GM19372 (cell line): ENCODE measurements at regions not wholly inside any gene's neighbourhood (a gene's known extent, or its start where the extent isn't known, plus 50 kb on each side); places are given as distances from the start of the nearest gene placed in this dataset.

Experiments used
- ATAC-seq: cut with Tn5 transposase; IDR thresholded peaks from one replicate; pipeline ENCODE4 v1.9.1; 2021; ENCODE audit warnings: mild to moderate bottlenecking, low read depth, moderate library complexity; ENCODE audit not compliant: unreplicated experiment

DNA sequence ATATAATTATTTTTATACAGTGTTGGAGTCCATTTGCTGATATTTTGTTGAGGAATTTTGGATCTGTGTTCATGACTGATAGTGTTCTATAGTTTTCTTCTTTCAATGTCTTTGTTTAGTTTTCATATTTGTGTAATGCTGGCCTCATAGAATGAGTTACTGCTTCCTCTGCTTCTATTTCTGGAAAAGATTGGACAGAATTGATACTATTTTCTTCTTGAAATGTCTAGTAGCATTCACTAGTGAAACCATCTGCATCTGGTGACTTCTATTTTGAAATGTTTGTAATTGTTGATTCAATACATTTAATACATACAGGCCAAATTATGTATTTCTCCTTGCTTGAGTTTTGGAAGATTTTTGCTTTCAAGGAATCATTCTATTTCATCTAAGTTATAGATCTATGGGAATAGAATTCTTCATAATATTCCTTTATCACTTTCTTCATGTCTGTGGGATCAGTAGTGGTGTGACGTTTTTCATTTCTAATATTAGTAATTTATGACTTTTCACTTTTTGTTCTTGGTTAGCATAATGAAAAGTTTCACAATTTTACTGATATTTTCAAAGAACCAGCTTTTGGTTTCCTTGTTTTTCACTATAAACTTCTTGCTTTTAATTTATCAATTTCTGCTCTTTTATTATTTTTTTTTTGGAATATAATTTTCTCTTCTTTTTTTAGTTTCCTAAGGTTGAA is 509.9 kb upstream of the VRK2 start:
- no peak for ATAC-seq

DNA sequence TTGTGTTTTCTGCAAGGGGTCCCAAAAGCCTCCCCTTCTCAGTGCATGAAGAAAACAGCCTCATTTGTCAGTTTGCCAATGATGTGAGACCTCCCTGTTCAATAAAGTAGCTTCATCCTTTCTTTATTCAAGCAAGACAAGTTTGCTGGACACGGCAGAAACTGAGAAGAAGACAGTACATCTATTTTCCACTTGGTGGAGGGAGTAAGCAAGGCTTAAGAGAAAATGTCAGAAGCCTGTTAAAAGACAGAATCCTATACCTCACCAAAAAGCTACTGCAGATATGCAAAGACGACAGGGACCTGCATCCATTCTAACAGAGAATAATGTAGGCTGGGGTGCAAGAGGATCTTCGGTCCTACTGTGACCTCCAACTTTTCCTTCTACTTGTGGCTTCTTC is 506.8 kb upstream of the VRK2 start:
- no peak for ATAC-seq

DNA sequence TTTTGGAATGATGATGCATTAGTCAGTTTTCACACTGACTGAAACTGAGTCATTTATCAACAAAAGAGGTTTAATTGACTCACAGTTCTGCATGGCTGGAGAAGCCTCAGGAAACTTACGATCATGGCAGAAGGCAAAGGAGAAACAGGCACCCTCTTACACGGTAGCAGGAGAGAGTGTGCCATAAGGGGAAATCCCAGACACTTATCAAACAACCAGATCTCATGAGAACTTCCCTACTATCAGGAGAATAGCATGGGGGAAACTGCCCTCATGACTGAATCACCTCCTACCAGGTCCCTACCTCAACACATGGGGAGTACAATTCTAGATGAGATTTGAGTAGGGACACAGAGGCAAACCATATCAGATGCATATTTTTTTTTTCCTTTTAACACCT is 504.5 kb upstream of the VRK2 start:
- ATAC-seq: no peak

DNA sequence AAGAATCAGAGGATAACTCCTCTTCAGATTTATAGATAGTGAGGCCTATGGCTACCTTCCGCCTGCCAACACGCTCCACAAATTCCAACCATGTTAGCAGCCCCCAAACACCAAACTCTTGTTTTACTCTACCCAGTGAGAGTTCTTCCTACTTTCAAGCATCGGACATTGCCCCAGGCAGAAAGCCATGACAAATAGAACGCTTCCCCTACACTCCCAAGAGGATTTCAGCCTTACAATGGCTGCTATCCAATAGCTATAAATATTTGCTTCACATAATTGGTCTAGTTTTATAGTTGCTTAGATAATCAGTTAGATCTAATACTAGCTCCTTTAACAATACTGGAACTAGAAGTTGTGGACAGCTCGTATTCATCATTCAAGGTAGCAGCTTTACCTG is 503.4 kb upstream of the VRK2 start:
- no peak for ATAC-seq

DNA sequence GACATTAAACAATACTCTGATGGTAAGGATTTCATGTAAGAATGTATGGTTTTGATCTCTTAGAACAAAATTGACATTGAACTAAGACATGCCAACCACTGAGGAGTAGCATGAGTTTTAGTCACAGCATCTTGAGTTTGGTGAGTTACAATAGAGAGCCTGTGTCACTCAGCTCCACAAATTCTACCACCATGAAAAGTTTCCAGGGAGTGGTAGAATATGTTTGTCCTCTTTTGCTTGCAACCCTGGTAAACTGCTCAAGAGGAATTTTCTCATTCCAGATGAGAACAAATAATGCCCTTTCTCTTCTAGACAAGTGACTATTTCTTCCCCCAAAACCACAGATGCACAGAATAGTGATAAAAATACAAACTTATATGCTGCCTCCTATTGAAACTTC is 502.0 kb upstream of the VRK2 start:
- ATAC-seq: no peak

DNA sequence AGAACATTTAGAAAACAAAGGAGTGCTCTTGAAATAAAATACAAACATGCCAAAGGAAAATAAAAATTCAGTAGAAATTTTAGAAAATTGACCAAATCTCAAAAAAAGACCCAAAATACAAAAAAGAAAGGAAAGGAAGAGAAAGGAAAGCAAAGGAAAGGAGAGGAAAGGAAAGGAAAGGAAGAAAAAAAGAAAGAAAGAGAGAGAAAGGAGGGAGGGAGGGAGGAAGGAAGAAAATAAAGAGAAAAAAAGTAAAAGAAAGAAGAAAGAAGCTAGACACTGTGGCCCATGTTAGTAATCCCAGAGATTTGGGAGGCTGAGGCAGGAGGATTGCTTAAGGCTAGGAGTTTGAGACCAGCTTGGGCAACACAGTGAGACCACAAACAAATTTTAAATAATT is 500.1 kb upstream of the VRK2 start:
- ATAC-seq: no peak

DNA sequence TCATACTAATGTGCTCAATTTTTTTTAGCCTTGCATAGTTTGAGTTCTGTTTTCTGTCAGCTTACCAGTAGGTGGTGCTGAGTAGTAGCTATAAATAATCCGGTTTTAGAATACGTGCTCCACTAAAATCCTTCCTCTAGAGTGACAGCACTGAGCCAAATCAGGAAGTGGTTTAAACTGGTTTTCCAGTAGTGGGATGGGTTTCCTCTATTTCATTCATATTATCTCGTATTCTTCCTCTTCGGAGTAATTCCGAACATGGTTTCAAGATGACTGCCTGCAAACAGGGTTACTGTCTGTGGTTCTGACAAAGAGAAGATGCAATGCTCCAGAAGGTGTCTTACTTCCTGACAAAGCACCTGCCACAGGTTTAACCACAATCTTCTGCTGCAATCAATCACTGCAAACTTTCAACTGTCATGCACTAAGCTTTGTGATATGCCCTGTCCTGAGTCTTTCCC is 496.9 kb upstream of the VRK2 start:
- no peak for ATAC-seq

DNA sequence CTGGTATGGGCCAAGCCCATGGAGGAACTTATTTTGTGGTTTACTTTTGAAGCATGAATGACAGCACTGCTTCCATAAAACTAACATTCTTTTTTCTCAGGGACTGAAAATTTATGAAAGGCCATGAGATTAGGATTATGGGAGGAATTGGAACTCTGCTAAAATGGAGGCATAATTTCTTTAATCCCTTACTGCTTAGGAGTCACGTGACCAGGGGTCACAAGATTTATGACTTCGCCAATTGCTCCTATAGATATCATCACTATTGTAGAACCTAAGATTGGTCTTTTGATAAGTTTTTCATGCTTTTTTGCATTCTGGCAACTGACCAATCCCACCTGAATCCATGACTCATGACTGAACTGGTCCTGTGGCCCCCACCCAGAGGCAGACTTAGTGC is 495.7 kb upstream of the VRK2 start:
- ATAC-seq: no peak

DNA sequence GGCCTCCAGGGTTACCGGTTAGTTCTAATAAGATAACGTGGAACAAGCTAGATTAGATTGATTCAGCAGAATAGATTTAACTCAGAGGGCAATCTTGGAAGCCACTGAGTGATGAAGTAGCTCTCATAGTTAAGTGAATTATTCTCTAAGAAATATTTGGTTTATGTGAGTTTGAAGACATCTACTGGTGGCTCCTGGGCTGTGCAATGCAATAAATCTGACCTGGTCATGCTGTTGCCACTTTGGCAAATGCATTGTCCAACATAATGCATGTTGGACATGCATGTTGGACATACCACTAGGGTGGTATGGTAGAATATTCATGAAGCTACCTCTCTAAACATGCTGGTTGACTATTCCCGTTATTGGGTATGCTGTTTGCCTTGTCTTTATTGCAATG is 493.7 kb upstream of the VRK2 start:
- no peak for ATAC-seq

DNA sequence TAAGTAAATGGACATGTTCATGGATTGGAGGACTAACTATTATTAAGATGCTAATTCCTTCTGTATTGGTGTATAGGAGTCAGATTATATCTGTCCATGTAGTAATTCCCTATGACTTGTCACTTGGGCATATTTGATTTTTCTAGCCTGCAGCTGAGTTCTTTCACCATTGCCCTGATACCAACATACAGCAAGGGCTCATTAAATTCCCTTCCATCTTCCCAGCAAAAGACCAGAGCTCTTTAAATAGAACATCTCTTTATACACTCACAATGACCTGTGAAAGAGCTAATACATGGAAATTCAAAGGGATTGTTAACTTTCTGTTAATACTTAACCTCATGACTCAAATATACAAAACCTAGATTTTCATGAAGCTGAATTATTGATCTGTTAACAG is 492.3 kb upstream of the VRK2 start:
- ATAC-seq: no peak

DNA sequence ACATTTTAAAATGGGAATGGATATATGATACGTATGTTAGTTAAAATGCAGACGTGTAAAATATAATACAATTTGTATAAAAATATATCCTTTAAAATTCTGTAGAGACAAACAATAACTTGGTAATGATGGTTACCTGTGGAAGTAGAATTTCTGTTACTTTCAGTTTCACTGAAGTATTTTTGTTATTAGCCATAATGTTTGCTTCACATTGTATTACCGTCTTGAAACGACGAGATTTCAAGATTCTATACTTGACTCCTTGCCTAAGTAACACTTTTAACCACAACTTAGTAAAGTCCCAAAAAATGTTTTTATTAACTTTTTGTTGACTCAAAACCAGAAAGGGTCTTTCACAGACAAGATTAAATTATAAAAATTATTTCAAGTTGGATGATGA is 488.3 kb upstream of the VRK2 start:
- no peak for ATAC-seq

DNA sequence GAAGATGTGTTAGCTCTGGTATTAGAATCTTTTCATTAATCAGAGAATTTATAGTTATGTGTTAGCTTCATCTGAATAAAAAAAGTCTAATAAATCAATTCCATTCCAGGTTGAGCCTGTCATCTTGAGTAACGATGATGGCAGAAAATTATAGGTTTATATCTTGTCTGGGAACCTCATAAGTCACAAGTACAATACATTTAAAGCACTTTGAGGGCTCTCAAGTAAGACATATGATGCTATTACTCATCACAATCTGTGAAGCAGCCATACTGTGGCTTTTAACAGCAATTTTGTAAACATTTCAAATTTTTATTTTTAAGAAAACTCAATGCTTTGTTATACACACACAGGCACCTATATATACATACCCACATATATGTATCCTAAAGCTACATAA is 484.1 kb upstream of the VRK2 start:
- no peak for ATAC-seq

DNA sequence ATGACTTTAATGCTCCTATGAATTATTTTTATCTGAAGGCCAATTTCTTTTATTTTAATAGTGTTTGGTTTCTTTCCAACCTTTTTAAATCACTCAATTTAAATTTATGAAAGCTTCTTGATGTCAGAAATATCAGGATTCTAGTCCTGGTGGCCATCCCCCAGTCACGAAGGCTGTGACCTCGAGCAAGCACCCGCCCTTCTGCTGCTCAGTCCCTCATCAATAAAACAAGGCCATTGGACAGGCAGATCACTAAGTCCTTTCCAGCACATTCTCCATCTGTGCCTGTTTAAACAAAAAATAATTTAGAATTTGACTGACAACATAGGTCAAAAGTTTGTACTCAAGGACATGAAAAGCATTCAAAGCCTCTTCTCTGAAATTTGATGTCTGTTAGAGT is 483.6 kb upstream of the VRK2 start:
- no peak for ATAC-seq

DNA sequence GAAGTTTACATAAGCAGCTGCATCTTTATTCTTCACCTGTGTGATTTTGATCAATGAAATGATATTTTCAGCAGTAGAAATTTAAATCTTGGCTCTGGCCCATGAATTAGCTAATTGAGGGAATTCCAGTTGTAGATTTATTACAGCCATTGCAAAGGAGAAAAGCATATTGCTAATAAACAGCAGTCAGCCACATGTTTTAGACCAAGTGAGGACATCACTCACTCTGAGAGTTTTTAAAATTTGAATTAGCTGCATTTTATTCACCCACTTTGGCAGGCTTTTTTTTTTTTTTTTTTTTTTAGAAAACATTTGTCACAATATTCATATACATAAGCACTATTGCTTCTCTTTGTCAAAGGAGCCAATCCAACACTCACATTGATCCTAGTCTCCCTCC is 479.4 kb upstream of the VRK2 start:
- ATAC-seq: no peak

DNA sequence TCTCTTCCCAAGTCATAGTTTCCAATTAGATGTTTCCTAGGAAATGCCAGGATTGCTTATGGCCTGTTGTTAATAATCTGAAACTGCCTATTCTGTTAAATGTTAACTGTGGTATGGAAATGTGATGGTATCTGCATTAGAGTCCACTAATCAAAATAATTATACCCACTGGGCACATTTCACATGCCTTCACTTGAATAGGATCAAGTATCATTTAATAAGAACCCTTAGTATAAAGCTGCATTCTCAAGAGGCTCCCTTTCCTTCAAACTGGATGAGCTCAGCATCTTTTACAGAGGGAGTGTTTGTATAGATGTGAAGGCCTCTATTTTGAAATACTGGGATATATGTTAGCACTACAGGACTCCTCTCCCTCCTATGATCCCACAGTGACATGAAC is 477.2 kb upstream of the VRK2 start:
- no peak for ATAC-seq

DNA sequence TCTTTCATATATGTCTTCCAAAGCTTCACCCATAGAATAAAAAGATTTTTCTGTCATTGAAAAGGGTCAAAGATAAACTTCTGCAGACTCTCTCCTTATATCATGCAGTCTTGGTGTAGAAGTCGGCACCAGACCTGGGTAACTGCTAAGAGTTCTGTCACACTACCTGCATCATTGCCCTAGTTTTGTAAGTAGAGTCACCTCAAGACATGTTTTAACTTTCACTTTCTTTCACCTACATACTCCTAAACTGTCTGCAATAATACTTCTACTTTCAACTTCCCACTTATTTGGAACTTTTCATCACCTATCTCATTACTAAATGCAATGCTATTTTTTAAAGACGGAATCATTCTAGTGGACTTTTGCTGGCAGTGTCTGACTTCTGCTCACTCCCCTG is 475.6 kb upstream of the VRK2 start:
- ATAC-seq: no peak

DNA sequence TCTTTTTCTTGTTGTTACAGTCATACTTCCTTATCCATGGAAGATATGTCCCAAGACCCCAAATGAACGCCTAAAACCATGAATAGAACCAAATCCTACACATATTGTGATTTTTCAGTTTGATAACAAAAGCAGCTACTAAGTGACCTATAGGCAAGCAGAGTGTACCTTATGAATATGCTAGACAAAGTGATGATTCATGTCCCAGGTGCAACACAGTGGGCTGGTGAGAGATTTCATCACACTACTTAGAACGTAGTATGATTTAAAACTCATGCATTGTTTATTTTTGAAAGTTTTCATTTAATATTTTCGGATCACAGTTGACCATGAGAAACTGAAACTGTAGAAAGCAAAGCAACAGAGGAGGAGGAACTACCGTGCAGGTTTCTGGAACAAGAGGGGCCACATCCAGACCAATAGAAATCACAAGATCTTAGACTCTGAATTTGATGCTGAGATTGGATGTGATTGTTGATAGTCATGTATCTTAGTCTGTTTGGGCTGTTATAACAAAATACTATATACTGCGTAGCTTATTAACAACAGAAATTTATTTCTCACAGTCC is 470.8 kb upstream of the VRK2 start:
- ATAC-seq: no peak

DNA sequence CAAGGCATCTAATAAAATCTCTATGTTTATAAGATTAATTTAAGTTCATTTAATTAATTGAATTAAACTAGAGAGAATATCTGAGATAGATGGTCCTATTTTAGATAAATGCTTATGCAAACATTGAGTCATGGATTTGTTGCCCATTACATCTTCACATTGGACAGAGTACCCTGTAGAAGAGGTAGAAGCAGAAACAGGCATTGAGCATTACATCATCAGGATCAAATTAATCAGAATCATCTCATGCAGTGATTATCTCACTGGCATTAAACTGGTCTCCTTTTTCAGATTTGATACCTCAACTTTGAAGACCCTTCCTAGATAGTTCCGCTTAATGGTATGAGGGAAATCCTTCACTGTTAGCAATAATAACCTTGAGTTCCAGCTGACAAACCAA is 469.6 kb upstream of the VRK2 start:
- no peak for ATAC-seq

DNA sequence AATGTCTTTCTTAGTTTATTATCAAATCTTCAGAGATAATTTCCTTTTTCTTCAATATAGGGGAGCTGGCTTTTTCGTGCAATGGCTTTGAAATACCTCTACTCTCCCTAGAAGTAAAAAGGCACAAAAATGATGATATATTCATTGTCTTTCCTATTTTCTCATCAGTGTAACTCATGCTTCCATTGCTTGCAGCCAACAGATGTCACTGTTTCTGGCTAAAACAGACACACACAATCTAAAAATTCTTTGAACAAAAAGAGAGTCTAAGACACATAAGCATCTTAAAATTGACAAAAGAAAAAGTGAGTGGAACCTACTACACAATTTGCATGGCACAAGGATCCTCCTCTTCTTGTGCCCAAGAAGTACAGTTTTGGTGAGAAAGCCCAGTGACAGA is 448.7 kb upstream of the VRK2 start:
- no peak for ATAC-seq

DNA sequence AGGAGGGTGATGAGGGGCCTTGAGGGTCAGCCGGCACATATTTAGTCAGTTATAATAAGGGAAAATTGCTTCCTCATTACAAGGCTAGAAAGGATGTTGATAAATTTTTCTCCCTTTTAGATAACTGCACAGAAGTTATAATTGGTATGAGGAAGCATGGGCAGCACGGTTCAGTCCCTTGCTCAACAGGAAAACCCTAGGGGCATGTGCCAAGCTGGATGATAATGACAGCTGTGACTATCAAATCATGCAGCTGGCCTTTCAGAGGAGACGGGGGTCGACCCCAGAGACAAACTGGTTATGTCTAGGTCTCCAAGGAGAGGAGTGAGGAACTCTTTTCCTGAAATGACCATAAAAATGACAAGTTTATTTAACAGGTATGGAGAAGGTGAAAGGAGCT is 448.1 kb upstream of the VRK2 start:
- ATAC-seq: no peak

DNA sequence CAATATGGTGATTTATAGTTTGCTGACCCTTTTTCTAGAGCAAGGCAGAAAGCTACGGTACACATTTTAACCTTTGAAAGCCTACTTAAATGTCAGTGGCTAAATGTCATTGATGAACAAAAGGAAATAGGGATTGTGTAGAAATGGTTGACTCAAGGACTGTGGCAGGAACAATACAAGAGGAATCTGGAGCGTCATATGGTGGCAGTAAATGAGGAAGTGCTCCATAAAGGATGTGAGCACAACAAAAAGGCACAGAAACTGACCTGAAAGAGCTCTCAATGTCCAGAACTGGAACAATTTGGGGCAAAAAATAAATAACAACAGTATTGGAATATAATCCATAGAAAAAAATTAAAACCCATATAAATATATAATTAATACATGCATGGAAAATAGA is 443.9 kb upstream of the VRK2 start:
- no peak for ATAC-seq

DNA sequence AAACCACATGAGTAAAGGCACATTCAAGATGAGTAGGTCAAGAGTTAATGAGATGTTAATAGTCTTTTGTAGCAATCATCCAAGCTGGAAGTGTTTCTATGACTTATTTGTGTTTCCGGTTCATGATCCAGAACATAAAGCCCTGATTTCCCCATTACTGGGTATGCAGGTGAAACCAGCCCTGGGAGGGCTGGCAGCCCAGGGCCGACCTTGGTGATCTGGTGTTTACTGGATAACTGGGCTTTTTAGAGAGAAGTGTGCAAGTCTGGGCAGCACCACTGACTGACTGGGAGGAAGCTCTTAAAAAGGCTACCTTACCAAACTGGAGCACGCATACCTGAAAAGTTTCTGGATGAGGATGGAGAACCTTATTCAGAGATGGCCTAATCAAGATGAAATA is 431.6 kb upstream of the VRK2 start:
- ATAC-seq: no peak
